Omental fat pad (tissue), 3 donors: ENCODE measurements at regions not wholly inside any gene's neighbourhood (a gene's known extent, or its start where the extent isn't known, plus 50 kb on each side); places are given as distances from the start of the nearest gene placed in this dataset.

Experiments
- ATAC-seq: fragments of 150-250 bp; one replicate; pipeline ENCODE4 v1.9.1; 2016; ENCODE audit warnings: mild to moderate bottlenecking, moderate library complexity; ENCODE audit not compliant: low FRiP score
- DNase-seq: peaks from one replicate; pipeline ENCODE4 v3.0.0-alpha.2; 2019; ENCODE audit warnings: low spot score
- TF ChIP-seq, protein P1 (sequence below), 3 donors: fragments of 450-650 bp; IDR thresholded peaks; one replicate each; pipeline ENCODE4 v1.5.1; 2016 to 2017; ENCODE audit warnings: antibody characterized with exemption in 3 of 3, mild to moderate bottlenecking in 3 of 3, moderate library complexity in 2 of 3

DNA sequence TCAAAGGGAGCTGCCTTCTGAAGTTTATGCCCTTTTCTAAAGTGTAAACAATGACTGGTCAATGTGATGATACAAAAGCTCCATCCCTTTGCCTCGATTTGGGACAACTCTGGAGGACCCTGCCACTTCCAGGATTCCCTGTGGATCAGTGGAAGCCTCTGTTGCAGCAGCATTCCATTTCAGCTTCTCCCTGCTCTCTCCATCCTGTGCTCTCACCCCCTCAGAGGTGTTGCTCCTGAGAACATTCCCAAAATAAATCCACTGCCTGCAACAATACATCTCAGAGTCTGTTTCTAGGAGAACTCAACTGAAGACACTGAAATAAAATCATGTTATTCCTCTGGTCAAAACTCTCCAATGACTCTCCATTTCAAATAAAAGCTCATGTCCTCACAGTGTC, 263.6 kb downstream of the HACE1 start:
- TF ChIP-seq, protein P1, sequence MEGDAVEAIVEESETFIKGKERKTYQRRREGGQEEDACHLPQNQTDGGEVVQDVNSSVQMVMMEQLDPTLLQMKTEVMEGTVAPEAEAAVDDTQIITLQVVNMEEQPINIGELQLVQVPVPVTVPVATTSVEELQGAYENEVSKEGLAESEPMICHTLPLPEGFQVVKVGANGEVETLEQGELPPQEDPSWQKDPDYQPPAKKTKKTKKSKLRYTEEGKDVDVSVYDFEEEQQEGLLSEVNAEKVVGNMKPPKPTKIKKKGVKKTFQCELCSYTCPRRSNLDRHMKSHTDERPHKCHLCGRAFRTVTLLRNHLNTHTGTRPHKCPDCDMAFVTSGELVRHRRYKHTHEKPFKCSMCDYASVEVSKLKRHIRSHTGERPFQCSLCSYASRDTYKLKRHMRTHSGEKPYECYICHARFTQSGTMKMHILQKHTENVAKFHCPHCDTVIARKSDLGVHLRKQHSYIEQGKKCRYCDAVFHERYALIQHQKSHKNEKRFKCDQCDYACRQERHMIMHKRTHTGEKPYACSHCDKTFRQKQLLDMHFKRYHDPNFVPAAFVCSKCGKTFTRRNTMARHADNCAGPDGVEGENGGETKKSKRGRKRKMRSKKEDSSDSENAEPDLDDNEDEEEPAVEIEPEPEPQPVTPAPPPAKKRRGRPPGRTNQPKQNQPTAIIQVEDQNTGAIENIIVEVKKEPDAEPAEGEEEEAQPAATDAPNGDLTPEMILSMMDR (IDR thresholded peaks at IDR 0.05), result no peak
- ATAC-seq (no peak), DNase-seq (no peak)

DNA sequence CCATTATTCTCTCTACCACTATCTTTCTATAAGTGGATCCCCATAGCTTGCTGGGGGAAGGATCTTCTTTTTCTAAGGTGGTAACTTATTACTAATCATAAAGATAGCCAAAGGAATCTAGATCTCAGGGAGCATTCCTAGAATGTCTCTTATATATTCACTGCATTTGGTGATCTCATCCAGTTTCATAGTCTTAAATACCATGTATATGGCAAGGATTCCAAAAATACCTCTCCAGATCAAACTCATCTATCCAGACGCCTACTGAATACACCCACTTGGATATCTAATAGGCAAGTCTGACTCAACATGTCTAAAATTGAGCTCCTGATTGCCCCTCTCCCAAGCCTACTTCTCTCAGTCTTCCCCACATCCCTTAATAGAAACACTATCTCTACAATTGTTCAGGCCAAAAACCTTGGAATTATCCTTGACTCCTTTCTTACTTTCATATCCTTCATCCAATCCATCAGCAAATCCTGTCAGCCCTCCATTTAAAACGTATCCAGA, 264.4 kb downstream of the HACE1 start:
- no peak for DNase-seq

DNA sequence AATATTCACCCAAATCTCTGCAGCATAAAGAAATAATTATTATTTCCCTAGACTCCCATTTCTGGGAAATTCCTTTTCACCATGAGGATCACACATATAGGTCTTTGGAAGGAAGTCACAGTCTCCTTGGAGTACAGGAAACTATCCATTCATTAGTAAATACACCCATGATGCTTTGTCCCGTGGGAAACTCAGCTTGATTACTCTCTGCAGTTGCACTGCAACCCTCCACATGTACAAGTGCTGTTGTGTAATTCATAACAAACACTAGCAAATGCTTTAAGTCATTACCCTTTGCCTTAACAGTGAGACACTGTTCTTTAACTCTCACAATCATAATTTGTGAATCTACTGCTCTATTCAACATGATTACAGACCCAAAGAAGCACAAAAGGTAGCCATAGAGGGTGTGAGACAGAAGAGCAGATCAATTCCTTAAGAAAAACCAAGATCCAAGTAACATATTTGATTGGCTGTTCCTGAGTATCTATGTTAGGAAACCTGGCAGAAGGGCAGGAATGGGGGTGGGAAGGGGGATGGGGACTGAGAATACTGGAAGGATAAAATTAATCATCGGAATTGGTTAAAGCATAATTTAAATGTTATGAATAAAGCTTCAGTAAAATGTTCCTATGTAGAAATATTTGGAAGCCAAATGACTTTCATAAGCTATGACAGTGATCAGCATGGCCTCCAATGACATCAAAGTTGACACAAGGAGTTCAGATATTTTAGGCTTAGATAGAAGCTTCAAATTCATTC, 268.0 kb downstream of the HACE1 start:
- TF ChIP-seq, protein P1 (IDR thresholded peaks at IDR 0.05), result no peak
- DNase-seq (no peak), ATAC-seq (no peak)

More for the DNA sequence above, 264.4 kb downstream of the HACE1 start:
- ATAC-seq, result no peak
- TF ChIP-seq, protein P1 (IDR thresholded peaks at IDR 0.05), result no peak

DNA sequence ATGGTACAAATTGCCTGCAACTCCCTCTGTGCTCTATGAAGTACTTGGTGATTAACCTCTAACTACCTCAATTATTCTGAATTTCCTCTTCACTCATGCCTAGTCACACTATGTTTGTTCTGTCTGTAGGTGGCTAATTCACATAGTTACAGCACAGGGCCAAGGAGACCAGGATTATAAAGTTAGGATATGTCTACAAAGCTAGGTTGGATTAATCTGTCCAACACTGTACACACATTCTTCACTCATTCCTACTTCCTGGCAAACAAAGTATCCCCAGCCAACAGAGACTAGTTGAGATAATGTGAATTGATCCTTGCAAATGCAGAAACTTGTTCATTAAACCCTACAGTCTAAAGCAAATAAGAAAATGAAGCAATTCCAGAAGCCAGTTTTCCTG, 269.8 kb downstream of the HACE1 start:
- TF ChIP-seq, protein P1 (IDR thresholded peaks at IDR 0.05), result no peak
- DNase-seq (no peak), ATAC-seq (no peak)

DNA sequence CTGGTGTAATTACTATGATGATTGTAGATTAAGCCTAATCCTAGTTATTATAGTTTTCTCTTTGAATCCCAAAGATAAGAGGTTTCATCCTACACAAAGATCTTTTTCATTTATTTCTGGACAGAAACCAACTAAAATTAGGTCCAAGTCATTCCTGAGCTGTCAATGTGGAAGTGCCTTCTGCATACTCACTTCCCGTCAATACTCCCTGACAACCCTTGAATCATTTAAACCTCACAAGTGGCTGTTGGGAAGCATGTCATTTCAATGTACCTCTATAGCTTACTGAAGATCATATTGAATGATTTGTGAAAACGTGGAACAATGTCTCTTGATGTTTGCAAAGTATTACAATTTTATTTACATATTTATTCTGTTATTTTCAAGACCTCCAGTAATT, 274.1 kb downstream of the HACE1 start:
- ATAC-seq (no peak), DNase-seq (no peak)
- TF ChIP-seq, protein P1 (IDR thresholded peaks at IDR 0.05), result no peak

DNA sequence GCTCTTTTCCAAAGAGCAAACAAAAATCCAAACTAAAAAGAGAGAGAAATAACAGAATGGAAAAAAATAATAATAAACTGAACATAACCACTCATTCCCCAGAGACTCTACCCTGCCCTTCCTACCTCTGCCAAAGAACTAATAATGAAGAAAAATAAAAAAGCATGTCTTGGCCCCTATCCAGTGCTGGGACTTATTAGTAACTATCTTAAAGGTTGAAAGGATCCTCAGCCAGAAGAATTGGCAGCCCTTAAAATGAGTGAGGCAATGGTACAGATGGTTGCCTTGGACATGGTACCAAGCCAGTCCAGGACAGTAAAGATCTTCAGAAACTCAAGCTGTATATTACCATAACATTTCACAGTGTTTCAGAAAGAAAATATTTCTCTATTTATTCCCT, 279.3 kb downstream of the HACE1 start:
- DNase-seq, result no peak
- TF ChIP-seq, protein P1 (IDR thresholded peaks at IDR 0.05), result no peak
- ATAC-seq, result no peak

DNA sequence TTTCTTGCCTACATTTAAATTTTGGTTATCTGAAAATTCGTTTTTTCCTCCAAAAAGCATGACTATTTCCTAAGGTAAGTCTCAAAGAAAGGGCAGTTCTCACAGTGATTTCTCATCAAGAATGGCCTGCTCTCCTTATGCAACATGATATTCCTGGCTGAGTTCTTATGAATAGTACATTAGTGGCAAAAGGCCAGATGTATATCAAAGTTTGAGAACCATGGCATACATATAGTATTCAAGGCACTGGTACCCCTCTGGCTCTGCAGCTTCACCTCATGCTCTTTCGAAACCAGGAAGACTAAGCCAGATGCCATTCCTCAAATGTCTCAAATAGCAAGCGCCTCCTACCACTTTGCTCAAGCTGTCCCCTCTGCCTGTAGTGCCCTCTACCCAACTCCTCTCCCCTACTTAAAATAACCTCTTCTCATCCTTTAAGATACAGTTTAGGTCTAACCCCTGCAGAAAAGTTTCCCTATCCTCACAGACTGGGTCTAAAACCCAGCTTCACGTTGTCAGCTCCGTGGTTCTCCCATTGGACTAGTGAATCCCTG, 280.3 kb downstream of the HACE1 start:
- DNase-seq, result no peak
- TF ChIP-seq, protein P1 (IDR thresholded peaks at IDR 0.05), result no peak
- no peak for ATAC-seq
